ENCODE measurements at regions not wholly inside any gene's neighbourhood (a gene's known extent, or its start where the extent isn't known, plus 50 kb on each side); places are given as distances from the start of the nearest gene placed in this dataset.

GRCh38 chr12:86421333-86421732 lies 165.1 kb upstream of the MGAT4C start:
- no peak for DNase-seq (ENCODE audit: extremely low spot score)
- POLR2A ChIA-PET: no interaction called here
- TF ChIP-seq LEF1 (IDR thresholded peaks at IDR 0.05; ENCODE audit: borderline replicate concordance) (no peak), FOXA1 (IDR thresholded peaks at IDR 0.05) (no peak), PKNOX1 (IDR thresholded peaks at IDR 0.05) (no peak), NFRKB (IDR thresholded peaks at IDR 0.05) (no peak), TARDBP (IDR thresholded peaks at IDR 0.05) (no peak), ELF4 (IDR thresholded peaks at IDR 0.05) (no peak), L3MBTL2 (conservative IDR thresholded peaks at IDR 0.05) (no peak), ARNT (IDR thresholded peaks at IDR 0.05) (no peak), BHLHE40 (IDR thresholded peaks at IDR 0.05; ENCODE audit: borderline replicate concordance) (no peak), FOXK2 (IDR thresholded peaks at IDR 0.05) (no peak)
- CTCF ChIA-PET: no interaction called here

GRCh38 chr12:86414201-86414600 lies 158.0 kb upstream of the MGAT4C start:
- POLR2A ChIA-PET: no interaction called here
- no peak for DNase-seq (ENCODE audit: extremely low spot score)
- TF ChIP-seq PKNOX1 (IDR thresholded peaks at IDR 0.05) (no peak), HDGF (IDR thresholded peaks at IDR 0.05; ENCODE audit: borderline replicate concordance) (no peak), FOXA1 (IDR thresholded peaks at IDR 0.05) (no peak), ELF4 (IDR thresholded peaks at IDR 0.05) (no peak), FOXK2 (IDR thresholded peaks at IDR 0.05) (no peak), CTBP1 (IDR thresholded peaks at IDR 0.05; ENCODE audit: borderline replicate concordance) (no peak), ZNF384 (IDR thresholded peaks at IDR 0.05) (no peak)
- CTCF ChIA-PET: no interaction called here

GRCh38 chr12:86411710-86412109 lies 155.5 kb upstream of the MGAT4C start:
- ChIA-PET POLR2A (no interaction called here), CTCF (no interaction called here)
- DNase-seq (ENCODE audit: extremely low spot score): no peak
- TF ChIP-seq ARNT (IDR thresholded peaks at IDR 0.05) (no peak), PKNOX1 (IDR thresholded peaks at IDR 0.05) (no peak), FOXA1 (IDR thresholded peaks at IDR 0.05) (no peak), CTBP1 (IDR thresholded peaks at IDR 0.05; ENCODE audit: borderline replicate concordance) (no peak), HDGF (IDR thresholded peaks at IDR 0.05; ENCODE audit: borderline replicate concordance) (no peak), NFRKB (IDR thresholded peaks at IDR 0.05) (no peak), L3MBTL2 (conservative IDR thresholded peaks at IDR 0.05) (no peak), FOXK2 (IDR thresholded peaks at IDR 0.05) (no peak), ELF4 (IDR thresholded peaks at IDR 0.05) (no peak)

- ChIA-PET CTCF (no interaction called here), POLR2A (no interaction called here)
- DNase-seq (ENCODE audit: extremely low spot score): no peak
- no peak for TF ChIP-seq SUZ12 (IDR thresholded peaks at IDR 0.05)
- TF ChIP-seq TARDBP (IDR thresholded peaks at IDR 0.05): no peak
- TF ChIP-seq FOXA1 (IDR thresholded peaks at IDR 0.05): no peak
- TF ChIP-seq CTBP1 (IDR thresholded peaks at IDR 0.05; ENCODE audit: borderline replicate concordance): no peak
- TF ChIP-seq SP1 (IDR thresholded peaks at IDR 0.05): no peak
- no peak for TF ChIP-seq PKNOX1 (IDR thresholded peaks at IDR 0.05)
- no peak for TF ChIP-seq FOXK2 (IDR thresholded peaks at IDR 0.05)
- TF ChIP-seq ZNF384 (IDR thresholded peaks at IDR 0.05): no peak
- no peak for TF ChIP-seq NFRKB (IDR thresholded peaks at IDR 0.05)
- no peak for TF ChIP-seq ARNT (IDR thresholded peaks at IDR 0.05)
- no peak for TF ChIP-seq L3MBTL2 (conservative IDR thresholded peaks at IDR 0.05)
- TF ChIP-seq BHLHE40 (IDR thresholded peaks at IDR 0.05; ENCODE audit: borderline replicate concordance): no peak
- no peak for TF ChIP-seq HDGF (IDR thresholded peaks at IDR 0.05; ENCODE audit: borderline replicate concordance)
- no peak for TF ChIP-seq LEF1 (IDR thresholded peaks at IDR 0.05; ENCODE audit: borderline replicate concordance)
- TF ChIP-seq FOXM1 (IDR thresholded peaks at IDR 0.05; ENCODE audit: borderline replicate concordance): no peak
- no peak for TF ChIP-seq ELF4 (IDR thresholded peaks at IDR 0.05)
Measured at GRCh38 chr12:86407620-86408208, 151.5 kb upstream of the MGAT4C start.

- ChIA-PET POLR2A (no interaction called here), CTCF (interaction anchor here (0.6 kb wide), 1 partner anchor 512 kb away, joined by 4 read pairs; no protein-coding TSS in a partner anchor)
- no peak for DNase-seq (ENCODE audit: extremely low spot score)
- TF ChIP-seq FOXA1 (IDR thresholded peaks at IDR 0.05): no peak
- TF ChIP-seq TARDBP (IDR thresholded peaks at IDR 0.05): no peak
- no peak for TF ChIP-seq LEF1 (IDR thresholded peaks at IDR 0.05; ENCODE audit: borderline replicate concordance)
- no peak for TF ChIP-seq ELF4 (IDR thresholded peaks at IDR 0.05)
- no peak for TF ChIP-seq CTBP1 (IDR thresholded peaks at IDR 0.05; ENCODE audit: borderline replicate concordance)
- TF ChIP-seq PKNOX1 (IDR thresholded peaks at IDR 0.05): no peak
- TF ChIP-seq ARNT (IDR thresholded peaks at IDR 0.05): no peak
- no peak for TF ChIP-seq HDGF (IDR thresholded peaks at IDR 0.05; ENCODE audit: borderline replicate concordance)
- TF ChIP-seq SP1 (IDR thresholded peaks at IDR 0.05): no peak
- TF ChIP-seq SUZ12 (IDR thresholded peaks at IDR 0.05): no peak
- no peak for TF ChIP-seq BHLHE40 (IDR thresholded peaks at IDR 0.05; ENCODE audit: borderline replicate concordance)
- TF ChIP-seq L3MBTL2 (conservative IDR thresholded peaks at IDR 0.05): no peak
- no peak for TF ChIP-seq FOXK2 (IDR thresholded peaks at IDR 0.05)
- no peak for TF ChIP-seq ZNF384 (IDR thresholded peaks at IDR 0.05)
- TF ChIP-seq NFRKB (IDR thresholded peaks at IDR 0.05): no peak
- TF ChIP-seq FOXM1 (IDR thresholded peaks at IDR 0.05; ENCODE audit: borderline replicate concordance): no peak
Measured at GRCh38 chr12:86389949-86390348, 133.8 kb upstream of the MGAT4C start.

All from HEK293T (cell line).